ENCODE measurements at regions not wholly inside any gene's neighbourhood (a gene's known extent, or its start where the extent isn't known, plus 50 kb on each side); places are given as distances from the start of the nearest gene placed in this dataset.

DNA sequence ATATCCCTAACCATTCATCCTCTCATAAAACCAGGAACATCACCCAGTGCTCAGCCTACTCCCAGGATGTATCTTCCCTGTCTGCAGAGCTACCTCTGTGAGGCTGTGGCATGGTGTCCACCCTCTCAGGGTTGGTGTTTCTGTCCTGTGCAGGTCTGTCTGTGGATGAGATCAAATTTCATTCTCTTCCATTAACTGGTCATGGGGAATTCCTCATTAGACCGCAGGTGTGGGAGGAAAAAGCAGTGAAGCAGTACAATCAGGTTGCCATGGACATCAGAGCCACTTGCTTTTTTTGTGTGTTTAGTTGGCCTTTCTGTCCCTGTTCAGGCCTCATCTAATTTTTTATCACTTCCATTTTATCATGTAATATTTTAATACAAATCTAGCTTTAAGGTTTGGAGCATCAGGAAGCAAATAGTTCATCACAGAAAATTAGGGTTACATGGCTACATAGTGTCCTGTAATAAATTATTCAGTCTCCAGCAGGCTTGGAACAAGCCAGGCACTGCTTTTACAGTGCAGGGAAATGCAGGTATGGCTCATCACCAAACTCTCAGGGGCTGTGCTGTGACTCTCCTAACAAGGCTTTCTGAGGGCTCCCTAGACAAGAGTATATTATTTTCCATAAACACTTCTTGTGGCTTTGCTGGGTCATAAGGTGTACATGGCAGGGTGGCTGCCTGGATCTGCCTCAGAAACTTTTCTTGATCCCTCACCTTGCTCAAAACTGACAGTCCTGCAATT is 594.9 kb upstream of the IGFBP3 start:
- TF ChIP-seq SP1 (IDR thresholded peaks at IDR 0.05; ENCODE audit: low read depth, low read length) (no peak), CTCF (IDR thresholded peaks at IDR 0.05; ENCODE audit: control extremely low read depth in 1 of 3, insufficient read depth in 1 of 3, low read depth in 1 of 3, low read length in 3 of 3) (no peak), SAP30 (IDR thresholded peaks at IDR 0.05; ENCODE audit: insufficient read depth, insufficient replicate concordance, low read length) (no peak), CBX5 (IDR thresholded peaks at IDR 0.05; ENCODE audit: low read depth, low read length) (no peak), EP300 (IDR thresholded peaks at IDR 0.05; ENCODE audit: borderline replicate concordance in 1 of 2, low read depth in 2 of 2, low read length in 2 of 2) (no peak), ATF2 (IDR thresholded peaks at IDR 0.05; ENCODE audit: low read length) (no peak), POLR2A (IDR thresholded peaks at IDR 0.05; ENCODE audit: control extremely low read depth in 1 of 2, low read depth in 2 of 2, low read length in 2 of 2) (no peak), JUND (IDR thresholded peaks at IDR 0.05; ENCODE audit: low read length) (no peak), CEBPB (IDR thresholded peaks at IDR 0.05; ENCODE audit: low read depth, low read length) (no peak), YY1 (IDR thresholded peaks at IDR 0.05; ENCODE audit: low read depth, low read length) (no peak), POLR2AphosphoS5 (IDR thresholded peaks at IDR 0.05; ENCODE audit: low read depth, low read length) (no peak), ASH2L (IDR thresholded peaks at IDR 0.05; ENCODE audit: low read length) (no peak)
- TF ChIP-seq, protein P1, sequence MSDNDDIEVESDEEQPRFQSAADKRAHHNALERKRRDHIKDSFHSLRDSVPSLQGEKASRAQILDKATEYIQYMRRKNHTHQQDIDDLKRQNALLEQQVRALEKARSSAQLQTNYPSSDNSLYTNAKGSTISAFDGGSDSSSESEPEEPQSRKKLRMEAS (IDR thresholded peaks at IDR 0.05) = no peak

Data from H1 (cell line).